Hepatocyte (in vitro differentiated cells): ENCODE measurements at regions not wholly inside any gene's neighbourhood (a gene's known extent, or its start where the extent isn't known, plus 50 kb on each side); places are given as distances from the start of the nearest gene placed in this dataset.

ENCODE experiments used
- EZH2 ChIP-seq: fragments of 200-600 bp; sonication (generic); IDR thresholded peaks from 2 replicates; pipeline ENCODE4 v1.6.1; 2016; ENCODE audit warnings: antibody characterized with exemption, mild to moderate bottlenecking, borderline replicate concordance
- EZH2phosphoT487 ChIP-seq: fragments of 200-600 bp; sonication (generic); IDR thresholded peaks from one replicate; pipeline ENCODE4 v1.6.1; 2018; ENCODE audit warnings: antibody characterized with exemption, mild to moderate bottlenecking, low read depth, moderate library complexity; ENCODE audit not compliant: unreplicated experiment, severe bottlenecking
- TF ChIP-seq, protein P1 (sequence below): fragments of 200-600 bp; sonication (generic); IDR thresholded peaks from 2 replicates; pipeline ENCODE4 v1.5.1; 2016; ENCODE audit warnings: antibody characterized with exemption, mild to moderate bottlenecking; ENCODE audit not compliant: poor library complexity

DNA sequence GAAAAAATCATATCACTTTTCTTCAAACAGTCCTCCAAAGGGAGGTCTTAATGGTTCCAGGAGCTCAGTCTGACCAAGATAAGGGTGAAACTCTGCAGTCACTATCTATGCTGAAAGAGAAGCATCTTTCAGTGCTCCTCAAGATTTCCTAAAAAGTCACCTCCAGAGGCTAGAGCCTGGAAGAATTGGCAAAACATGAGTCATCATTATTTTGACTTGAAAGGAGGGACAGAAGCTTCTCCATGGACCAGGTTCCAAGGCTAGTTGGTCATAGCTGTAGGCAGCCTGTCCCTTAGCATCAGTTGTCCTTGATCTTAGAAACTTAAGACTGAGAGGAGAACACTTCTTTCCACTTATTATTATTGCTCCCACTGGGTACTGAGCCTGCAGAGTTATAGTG, 219.0 kb upstream of the ASIC2 start:
- TF ChIP-seq, protein P1, sequence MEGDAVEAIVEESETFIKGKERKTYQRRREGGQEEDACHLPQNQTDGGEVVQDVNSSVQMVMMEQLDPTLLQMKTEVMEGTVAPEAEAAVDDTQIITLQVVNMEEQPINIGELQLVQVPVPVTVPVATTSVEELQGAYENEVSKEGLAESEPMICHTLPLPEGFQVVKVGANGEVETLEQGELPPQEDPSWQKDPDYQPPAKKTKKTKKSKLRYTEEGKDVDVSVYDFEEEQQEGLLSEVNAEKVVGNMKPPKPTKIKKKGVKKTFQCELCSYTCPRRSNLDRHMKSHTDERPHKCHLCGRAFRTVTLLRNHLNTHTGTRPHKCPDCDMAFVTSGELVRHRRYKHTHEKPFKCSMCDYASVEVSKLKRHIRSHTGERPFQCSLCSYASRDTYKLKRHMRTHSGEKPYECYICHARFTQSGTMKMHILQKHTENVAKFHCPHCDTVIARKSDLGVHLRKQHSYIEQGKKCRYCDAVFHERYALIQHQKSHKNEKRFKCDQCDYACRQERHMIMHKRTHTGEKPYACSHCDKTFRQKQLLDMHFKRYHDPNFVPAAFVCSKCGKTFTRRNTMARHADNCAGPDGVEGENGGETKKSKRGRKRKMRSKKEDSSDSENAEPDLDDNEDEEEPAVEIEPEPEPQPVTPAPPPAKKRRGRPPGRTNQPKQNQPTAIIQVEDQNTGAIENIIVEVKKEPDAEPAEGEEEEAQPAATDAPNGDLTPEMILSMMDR, result no peak
- TF ChIP-seq EZH2 (no peak), EZH2phosphoT487 (no peak)
